ENCODE measurements at regions not wholly inside any gene's neighbourhood (a gene's known extent, or its start where the extent isn't known, plus 50 kb on each side); places are given as distances from the start of the nearest gene placed in this dataset.

- no peak for TF ChIP-seq ATF3 (IDR thresholded peaks at IDR 0.05)
- TF ChIP-seq, protein P1, sequence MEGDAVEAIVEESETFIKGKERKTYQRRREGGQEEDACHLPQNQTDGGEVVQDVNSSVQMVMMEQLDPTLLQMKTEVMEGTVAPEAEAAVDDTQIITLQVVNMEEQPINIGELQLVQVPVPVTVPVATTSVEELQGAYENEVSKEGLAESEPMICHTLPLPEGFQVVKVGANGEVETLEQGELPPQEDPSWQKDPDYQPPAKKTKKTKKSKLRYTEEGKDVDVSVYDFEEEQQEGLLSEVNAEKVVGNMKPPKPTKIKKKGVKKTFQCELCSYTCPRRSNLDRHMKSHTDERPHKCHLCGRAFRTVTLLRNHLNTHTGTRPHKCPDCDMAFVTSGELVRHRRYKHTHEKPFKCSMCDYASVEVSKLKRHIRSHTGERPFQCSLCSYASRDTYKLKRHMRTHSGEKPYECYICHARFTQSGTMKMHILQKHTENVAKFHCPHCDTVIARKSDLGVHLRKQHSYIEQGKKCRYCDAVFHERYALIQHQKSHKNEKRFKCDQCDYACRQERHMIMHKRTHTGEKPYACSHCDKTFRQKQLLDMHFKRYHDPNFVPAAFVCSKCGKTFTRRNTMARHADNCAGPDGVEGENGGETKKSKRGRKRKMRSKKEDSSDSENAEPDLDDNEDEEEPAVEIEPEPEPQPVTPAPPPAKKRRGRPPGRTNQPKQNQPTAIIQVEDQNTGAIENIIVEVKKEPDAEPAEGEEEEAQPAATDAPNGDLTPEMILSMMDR (IDR thresholded peaks at IDR 0.05; ENCODE audit: low read depth, low read length, missing input control): no peak
These were observed 552.8 kb downstream of the SLITRK5 start for GRCh38 chr13:88223958-88224357.

All from liver (tissue), 3 donors.